ENCODE measurements at regions not wholly inside any gene's neighbourhood (a gene's known extent, or its start where the extent isn't known, plus 50 kb on each side); places are given as distances from the start of the nearest gene placed in this dataset.

GRCh38 chr13:88104576-88104975, 433.4 kb downstream of the SLITRK5 start:
- DNase-seq (ENCODE audit: low read depth, low spot score) (no peak), ATAC-seq (no peak)
- H4K20me1 ChIP-seq (ENCODE audit: insufficient read depth) = no peaks in the 10 kb centered on the region
- no peaks in the 10 kb centered on the region for H3K4me1 ChIP-seq (ENCODE audit: control insufficient read depth in 1 of 2, insufficient read depth in 2 of 2, low read length in 2 of 2)
- H3K36me3 ChIP-seq (ENCODE audit: control insufficient read depth in 1 of 2, insufficient read depth in 2 of 2, low read length in 2 of 2) = no peaks in the 10 kb centered on the region
- ChIA-PET POLR2A (no interaction called here), RAD21 (ENCODE audit: low non-redundant PET in 1 of 2, low total read pairs in 2 of 2, uncharacterized antibody in 2 of 2, unreplicated experiment in 2 of 2) (no interaction called here), CTCF (no interaction called here)
- intact Hi-C loops (cut with micrococcal nuclease) = no loop called here
- TF ChIP-seq TCF7L2 (IDR thresholded peaks at IDR 0.05; ENCODE audit: borderline replicate concordance, extremely low read depth, insufficient read depth, insufficient read length) (no peak), FOSL1 (IDR thresholded peaks at IDR 0.05; ENCODE audit: low read depth) (no peak), CBX3 (IDR thresholded peaks at IDR 0.05; ENCODE audit: low read depth) (no peak), EZH2phosphoT487 (IDR thresholded peaks at IDR 0.05; ENCODE audit: borderline replicate concordance) (no peak), POLR2A (IDR thresholded peaks at IDR 0.05; ENCODE audit: borderline replicate concordance, extremely low read depth, insufficient read depth, insufficient read length) (no peak), MAX (IDR thresholded peaks at IDR 0.05) (no peak), ZNF274 (IDR thresholded peaks at IDR 0.05; ENCODE audit: low read depth, low read length) (no peak), EGR1 (IDR thresholded peaks at IDR 0.05; ENCODE audit: low read depth) (no peak)
- BruUV-seq (replicated peaks) = no TSS peak
- no peaks in the 10 kb centered on the region for H3K27me3 ChIP-seq (ENCODE audit: insufficient read depth, low read length)
- no peak overlapping the region for H3K27ac ChIP-seq (ENCODE audit: low read depth, low read length)
- H3K9me2 ChIP-seq (ENCODE audit: insufficient read depth) = no peaks in the 10 kb centered on the region
- H3K79me2 ChIP-seq (ENCODE audit: insufficient read depth, low read length) = no peaks in the 10 kb centered on the region
- 0 out of 4 replicates have a peak, but pooled peaks cover 0 to 4% of the 10 kb centered on the region in 2 experiments for H3K9me3 ChIP-seq (ENCODE audit: control insufficient read depth in 1 of 2, insufficient read depth in 1 of 2, low read depth in 1 of 2, low read length in 2 of 2)
- H2AFZ ChIP-seq (ENCODE audit: low read depth, low read length, poor library complexity, severe bottlenecking) = no peak overlapping the region
- H3K9ac ChIP-seq (ENCODE audit: low read length) = no peak overlapping the region
- no peak overlapping the region for H3K4me2 ChIP-seq (ENCODE audit: low read length)
- no peak overlapping the region for H3K4me3 ChIP-seq (replicated peaks in 1 of 2; ENCODE audit: low read depth in 1 of 2, low read length in 2 of 2)

- TF ChIP-seq ZFX (IDR thresholded peaks at IDR 0.05) = no peak
- TF ChIP-seq RAD21 (IDR thresholded peaks at IDR 0.05; ENCODE audit: low read depth) = no peak
- TF ChIP-seq SP1 (IDR thresholded peaks at IDR 0.05; ENCODE audit: low read depth) = no peak
- TF ChIP-seq EZH2phosphoT487 (IDR thresholded peaks at IDR 0.05; ENCODE audit: borderline replicate concordance) = no peak
- no peak for TF ChIP-seq ATF3 (IDR thresholded peaks at IDR 0.05)
- no peak for TF ChIP-seq ELF1 (IDR thresholded peaks at IDR 0.05; ENCODE audit: borderline replicate concordance, low read depth)
- TF ChIP-seq ZBTB33 (IDR thresholded peaks at IDR 0.05; ENCODE audit: extremely low read depth, insufficient replicate concordance, low read length) = no peak
- TF ChIP-seq POLR2AphosphoS5 (IDR thresholded peaks at IDR 0.05; ENCODE audit: low read depth, low read length) = no peak
- no peak for TF ChIP-seq SIN3A (IDR thresholded peaks at IDR 0.05; ENCODE audit: low read depth)
- no peak for TF ChIP-seq SRF (IDR thresholded peaks at IDR 0.05; ENCODE audit: low read depth)
- CTCF ChIA-PET = no interaction called here
- RAD21 ChIA-PET (ENCODE audit: low non-redundant PET in 1 of 2, low total read pairs in 2 of 2, uncharacterized antibody in 2 of 2, unreplicated experiment in 2 of 2) = no interaction called here
- BruUV-seq (replicated peaks) = no TSS peak
- Histone ChIP-seq H3K4me2 (ENCODE audit: low read length) (no peak overlapping the region), H3K27me3 (ENCODE audit: insufficient read depth, low read length) (no peaks in the 10 kb centered on the region), H3K27ac (ENCODE audit: low read depth, low read length) (no peak overlapping the region), H3K9ac (ENCODE audit: low read length) (no peak overlapping the region), H3K4me3 (replicated peaks in 1 of 2; ENCODE audit: low read depth in 1 of 2, low read length in 2 of 2) (no peak overlapping the region), H3K79me2 (ENCODE audit: insufficient read depth, low read length) (no peaks in the 10 kb centered on the region), H2AFZ (ENCODE audit: low read depth, low read length, poor library complexity, severe bottlenecking) (no peak overlapping the region), H3K9me2 (ENCODE audit: insufficient read depth) (no peaks in the 10 kb centered on the region), H3K9me3 (ENCODE audit: control insufficient read depth in 1 of 2, insufficient read depth in 1 of 2, low read depth in 1 of 2, low read length in 2 of 2) (0 out of 4 replicates have a peak, but pooled peaks cover 0 to 4% of the 10 kb centered on the region in 2 experiments), H3K4me1 (ENCODE audit: control insufficient read depth in 1 of 2, insufficient read depth in 2 of 2, low read length in 2 of 2) (no peaks in the 10 kb centered on the region), H4K20me1 (ENCODE audit: insufficient read depth) (no peaks in the 10 kb centered on the region), H3K36me3 (ENCODE audit: control insufficient read depth in 1 of 2, insufficient read depth in 2 of 2, low read length in 2 of 2) (no peaks in the 10 kb centered on the region)
- DNase-seq (ENCODE audit: low read depth, low spot score) (no peak), ATAC-seq (no peak)
- POLR2A ChIA-PET = no interaction called here
- intact Hi-C loops (cut with micrococcal nuclease) = no loop called here
Observed at GRCh38 chr13:88107570-88107969, 436.4 kb downstream of the SLITRK5 start.

Data from HCT116 (cell line).